GM21447 (cell line): ENCODE measurements at regions not wholly inside any gene's neighbourhood (a gene's known extent, or its start where the extent isn't known, plus 50 kb on each side); places are given as distances from the start of the nearest gene placed in this dataset.

Source experiments
- ATAC-seq: cut with Tn5 transposase; IDR thresholded peaks from one replicate; pipeline ENCODE4 v1.9.1; 2021; ENCODE audit not compliant: unreplicated experiment

- ATAC-seq, result no peak
Measured at GRCh38 chr15:39194106-39194830, 386.6 kb upstream of the THBS1 start.

DNA sequence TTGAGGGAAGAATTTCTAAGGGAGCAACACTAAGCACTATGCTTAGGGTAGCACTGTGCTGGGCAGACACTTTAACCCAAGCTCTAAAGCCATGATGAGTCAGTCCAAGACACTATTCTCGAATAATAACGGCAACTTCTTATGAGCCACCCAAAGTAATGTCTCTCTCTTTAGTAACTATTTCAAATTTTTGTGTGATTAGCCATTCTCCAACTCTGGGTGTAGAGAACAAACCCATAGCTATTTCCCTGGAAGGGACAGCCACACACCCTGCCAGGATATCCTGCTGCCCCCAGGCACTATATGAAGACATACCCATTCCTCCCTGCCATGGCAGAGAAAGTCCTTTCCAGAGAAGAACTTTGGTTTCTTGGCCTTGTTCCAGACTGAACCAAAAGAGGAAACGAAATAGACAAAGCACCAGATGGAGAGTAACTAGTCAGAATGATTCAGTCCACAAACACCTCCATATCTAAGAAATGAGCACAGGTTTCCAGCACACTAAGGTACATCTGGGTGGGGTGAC, 384.9 kb upstream of the THBS1 start:
- ATAC-seq, result no peak

GRCh38 chr15:39198044-39199000, 382.6 kb upstream of the THBS1 start:
- ATAC-seq, result no peak

- ATAC-seq, result no peak
Measured at GRCh38 chr15:39199076-39199475, 381.8 kb upstream of the THBS1 start.

- no peak for ATAC-seq
Measured at GRCh38 chr15:39200586-39200985, 380.3 kb upstream of the THBS1 start.

DNA sequence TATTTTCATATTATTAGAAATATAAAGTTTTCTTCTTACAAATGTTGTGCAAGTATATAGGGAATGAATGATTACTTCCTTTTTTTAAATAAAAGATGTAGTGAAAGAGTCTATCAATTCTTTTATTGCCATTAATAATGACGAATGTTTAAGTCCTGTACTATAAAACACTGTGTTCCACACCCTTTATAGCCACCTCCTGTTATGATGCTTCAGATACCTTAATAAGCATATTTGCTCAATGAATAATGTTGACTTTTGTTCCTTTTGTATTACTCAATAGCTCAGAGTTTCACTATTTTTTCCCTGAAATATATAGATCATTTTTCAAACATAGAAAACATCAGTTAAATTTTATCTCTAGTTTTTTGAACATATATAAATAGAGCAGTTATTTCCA, 378.2 kb upstream of the THBS1 start:
- no peak for ATAC-seq

DNA sequence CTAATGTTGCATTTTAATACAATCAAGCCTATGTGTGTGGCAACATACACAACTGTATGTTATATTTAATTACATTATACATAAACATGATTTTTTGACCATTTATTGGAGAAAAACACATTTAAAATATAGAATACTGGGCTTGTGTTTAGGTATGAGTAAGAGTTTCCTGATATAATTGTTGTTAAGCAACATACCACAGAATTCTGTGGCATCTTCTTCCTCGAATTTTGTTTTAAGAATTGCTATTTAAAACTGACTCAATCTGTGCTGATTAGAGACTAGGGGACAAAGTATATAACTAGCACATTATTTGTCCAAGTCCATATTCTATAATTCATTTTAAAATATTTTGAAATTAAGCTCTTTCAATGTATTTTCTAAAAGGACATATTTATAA, 376.8 kb upstream of the THBS1 start:
- no peak for ATAC-seq

- ATAC-seq, result no peak
Measured at GRCh38 chr15:39205081-39205480, 375.8 kb upstream of the THBS1 start.

DNA sequence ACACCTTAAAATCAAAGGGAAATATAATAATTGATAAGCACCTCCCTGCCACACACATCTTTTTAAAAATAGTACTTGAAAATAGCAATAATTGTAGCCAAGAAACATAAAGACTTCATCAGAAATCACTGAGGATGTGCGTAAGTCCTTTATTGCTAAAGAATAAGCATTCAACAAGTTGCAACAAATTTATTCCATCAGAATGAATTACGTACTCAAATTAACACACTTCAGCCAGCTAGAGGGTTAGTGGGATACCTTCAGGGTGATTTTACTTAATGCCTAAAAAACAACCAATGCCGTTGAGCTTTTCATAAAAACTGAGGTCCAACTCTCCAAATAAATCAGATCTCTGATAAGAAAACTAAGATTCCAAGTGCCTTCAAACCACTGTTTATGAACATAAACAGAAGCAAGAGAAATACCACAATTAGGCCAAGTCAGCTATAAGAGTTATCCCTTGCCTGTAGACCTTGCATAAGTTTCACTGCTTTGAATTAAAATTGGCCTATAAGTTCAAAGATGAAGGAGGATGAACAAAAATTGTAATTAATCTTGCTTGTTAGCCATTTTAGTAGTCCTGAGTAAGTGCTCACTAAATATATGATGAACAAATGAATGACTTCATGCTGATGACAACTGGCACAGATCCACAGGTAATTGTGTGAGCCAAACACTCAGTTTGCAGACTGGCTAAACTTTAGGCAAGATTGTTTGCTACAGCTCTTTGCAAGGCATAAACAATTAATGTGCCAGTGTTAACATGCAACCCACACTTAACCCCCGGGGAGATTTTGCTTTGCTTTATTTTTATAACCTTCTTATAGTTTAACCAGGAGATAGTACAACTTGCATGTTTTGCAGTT, 375.1 kb upstream of the THBS1 start:
- ATAC-seq, result no peak

DNA sequence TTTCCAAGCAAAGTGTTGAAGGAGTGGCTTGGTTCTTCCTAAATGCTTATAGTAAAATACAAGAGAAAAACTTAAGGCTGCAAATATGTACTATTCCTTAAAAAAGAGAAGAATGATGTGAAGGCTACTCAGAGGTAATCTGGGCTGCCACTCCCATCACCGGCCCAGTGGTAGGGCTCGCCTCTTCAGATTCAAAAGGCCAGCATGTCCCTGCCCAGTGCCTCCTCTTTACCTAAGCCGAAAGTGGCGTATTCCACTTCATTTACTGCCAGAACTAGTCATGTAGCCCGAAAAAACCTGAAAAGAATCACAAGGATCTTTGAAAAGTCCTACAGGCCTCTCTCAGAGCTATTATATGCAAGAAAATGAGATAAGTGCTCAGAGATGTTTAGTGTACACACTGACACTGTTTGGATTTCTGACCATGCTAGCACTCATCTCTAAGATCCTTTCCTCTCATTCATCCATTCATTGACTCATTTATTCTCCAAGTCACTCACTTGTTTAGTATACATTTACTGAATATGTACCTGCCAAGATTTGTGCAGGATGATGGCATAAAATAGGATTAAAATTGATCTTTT, 373.3 kb upstream of the THBS1 start:
- ATAC-seq, result no peak

- no peak for ATAC-seq
Measured at GRCh38 chr15:39208187-39208586, 372.7 kb upstream of the THBS1 start.

- no peak for ATAC-seq
Measured at GRCh38 chr15:39209548-39210211, 371.2 kb upstream of the THBS1 start.

DNA sequence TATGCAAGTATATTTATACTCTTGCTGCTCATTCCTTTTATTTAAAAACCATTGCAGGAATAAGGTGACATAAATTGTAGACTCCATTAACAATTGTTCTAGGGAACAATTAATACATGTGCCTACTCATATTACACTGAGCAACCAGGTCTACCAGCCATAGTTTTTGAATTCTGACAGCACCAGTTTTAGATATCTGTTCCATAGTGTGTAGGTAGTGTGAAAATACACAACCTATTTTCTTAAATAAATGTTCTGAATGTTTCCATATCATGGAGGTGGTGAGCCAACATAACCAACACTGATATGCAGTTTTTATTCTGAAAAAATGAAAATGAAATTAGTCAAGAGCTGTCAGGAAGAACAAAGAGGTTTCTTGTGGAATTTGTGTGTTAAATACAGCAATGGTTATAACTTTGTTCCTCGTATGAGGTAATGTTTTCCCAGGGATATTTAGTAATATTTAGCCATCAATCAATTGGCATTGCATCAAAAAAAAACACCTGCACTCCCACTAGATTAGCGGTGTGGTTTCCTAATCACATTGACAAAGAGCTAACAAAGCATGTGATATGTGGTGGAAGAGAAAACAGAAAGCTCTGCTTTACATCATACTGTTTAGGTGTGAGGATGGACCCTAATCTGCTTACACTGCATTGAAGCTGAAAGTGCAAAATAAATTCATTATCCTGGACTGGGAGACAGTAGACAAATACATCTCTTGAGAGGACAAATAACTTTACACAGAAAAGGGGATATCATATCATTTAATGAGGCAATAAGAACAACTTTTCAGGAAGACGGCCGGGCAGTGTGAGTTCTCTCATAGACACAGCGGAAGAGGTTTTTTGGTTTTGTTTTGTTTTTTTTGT, 369.5 kb upstream of the THBS1 start:
- no peak for ATAC-seq

DNA sequence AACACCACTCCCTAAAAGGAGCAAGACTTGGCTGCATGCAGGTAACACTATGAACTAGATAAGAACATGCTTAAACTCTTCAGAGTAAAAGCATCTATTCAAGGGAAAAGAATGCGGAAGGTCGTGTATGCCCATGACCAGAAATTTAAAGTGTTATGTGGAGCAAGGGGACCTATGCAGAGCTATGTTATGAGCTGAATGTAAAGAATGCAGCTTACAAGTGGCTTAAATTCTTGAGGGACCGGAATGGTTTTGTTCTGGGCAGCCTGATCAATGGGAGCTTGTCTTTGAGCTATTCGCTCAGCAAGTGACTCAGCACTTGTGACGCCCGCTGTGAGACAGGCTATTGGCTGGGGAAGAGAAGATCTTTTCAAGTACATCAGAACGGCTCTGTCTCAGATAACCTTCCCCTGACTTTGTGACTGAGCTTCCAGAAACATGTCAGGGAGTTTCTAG, 367.5 kb upstream of the THBS1 start:
- no peak for ATAC-seq

- ATAC-seq, result no peak
Measured at GRCh38 chr15:39215015-39215414, 365.9 kb upstream of the THBS1 start.

DNA sequence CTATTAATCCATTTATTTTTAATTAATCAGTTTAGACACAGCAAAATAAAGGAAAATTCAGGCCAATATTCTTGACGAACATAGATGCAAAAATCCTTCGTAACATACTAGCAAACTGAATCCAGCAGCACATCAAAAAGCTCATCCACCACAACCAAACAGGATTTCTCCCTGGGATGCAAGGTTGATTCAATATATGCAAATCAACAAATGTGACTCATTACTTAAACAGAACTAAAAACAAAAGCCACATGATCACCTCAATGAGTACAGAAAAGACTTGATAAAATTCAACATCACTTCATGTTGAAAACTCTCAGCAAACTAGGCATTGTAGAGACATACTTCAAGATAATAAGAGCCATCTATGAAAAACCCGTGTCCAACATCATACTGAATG, 364.1 kb upstream of the THBS1 start:
- no peak for ATAC-seq

DNA sequence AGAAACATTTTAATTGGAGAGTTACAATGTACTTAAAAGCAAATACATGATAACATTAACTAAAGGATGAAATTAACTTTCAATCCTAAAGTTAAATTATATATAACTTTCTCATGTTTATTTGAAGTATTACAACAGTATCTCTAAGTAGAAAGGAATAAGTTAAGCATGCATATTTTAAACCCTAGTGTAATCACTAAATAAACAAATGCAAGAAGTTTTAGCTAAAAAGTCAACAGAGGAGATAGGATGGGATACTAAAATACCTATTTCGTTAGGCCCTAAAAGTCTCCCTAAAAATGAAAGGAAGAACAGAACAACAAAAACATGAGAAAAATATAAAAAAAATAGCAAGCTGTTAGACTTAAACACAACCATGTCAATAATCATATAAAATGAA, 361.3 kb upstream of the THBS1 start:
- no peak for ATAC-seq

DNA sequence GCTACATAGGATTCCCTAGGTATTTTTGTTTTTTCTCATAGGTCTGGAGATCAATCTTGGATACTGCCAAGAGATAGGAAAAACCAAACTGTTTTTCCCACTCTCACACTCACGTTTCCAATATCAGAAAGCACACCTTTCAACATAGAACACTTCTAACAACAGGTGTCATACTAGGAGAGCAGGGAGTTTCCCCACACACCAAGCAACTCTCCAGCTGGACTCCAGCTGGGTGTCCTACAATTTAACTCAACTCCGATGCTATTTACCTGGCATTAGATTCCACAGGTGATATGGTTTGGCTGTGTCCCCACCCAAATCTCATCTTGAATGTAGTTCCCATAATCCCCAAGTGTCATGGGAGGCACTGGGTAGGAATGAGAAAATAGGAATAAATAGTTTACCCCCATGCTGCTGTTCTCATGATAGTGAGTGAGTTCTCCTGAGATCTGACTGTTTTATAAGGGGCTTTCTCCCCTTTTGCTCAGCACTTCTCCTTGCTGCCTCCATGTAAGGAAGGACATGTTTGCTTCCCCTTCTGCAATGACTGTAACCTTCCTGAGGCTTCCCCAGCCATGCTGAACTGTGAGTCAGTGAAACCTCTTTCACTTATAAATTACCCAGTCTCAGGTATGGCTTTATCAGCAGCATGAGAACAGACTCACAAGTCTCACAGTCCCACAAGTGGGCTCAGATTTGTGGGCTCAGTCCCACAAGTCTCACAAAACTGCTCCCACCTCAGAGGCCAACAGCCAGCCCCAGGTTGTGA, 354.5 kb upstream of the THBS1 start:
- ATAC-seq, result no peak
